ENCODE measurements at regions not wholly inside any gene's neighbourhood (a gene's known extent, or its start where the extent isn't known, plus 50 kb on each side); places are given as distances from the start of the nearest gene placed in this dataset.
A peak's percentile ranks its signal among the peaks of the same experiment; 100 is the strongest.

DNA sequence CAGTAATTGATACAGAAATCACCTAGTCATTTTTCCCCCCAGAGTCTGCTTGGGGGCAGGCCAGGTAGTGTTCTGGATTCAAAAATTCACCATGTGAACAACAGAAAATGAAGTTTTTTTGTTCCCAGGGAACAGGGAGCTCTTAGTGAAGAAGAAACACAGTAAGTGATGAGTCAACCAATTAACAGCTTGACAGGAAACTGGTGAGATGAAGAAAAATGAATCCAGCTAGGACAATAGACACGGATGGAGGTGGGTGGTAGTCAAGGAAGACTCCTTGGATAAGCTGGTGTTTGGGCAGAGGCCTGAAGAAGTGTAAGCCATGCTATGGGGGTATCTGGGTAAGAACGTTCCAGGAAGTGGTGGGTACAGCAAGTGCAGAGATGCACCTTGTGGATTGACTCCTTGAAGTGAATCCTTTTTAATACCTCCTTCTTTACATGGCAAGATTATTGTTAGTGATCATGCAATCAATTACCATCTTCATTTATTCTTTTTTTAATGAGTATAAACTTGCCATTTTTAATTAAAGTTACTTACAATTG lies 339.9 kb upstream of the RGMA start:
- peaks cover 0 to 12% (median 0%) of the 10 kb centered on the region in 4 donors for H3K4me1 ChIP-seq
- H3K4me3 ChIP-seq = no peak overlapping the region
- H3K27ac ChIP-seq = no peak overlapping the region
- TF ChIP-seq POLR2A (IDR thresholded peaks at IDR 0.05) (no peak), CTCF (IDR thresholded peaks at IDR 0.05) (no peak), EP300 (IDR thresholded peaks at IDR 0.05) (no peak)
- no peaks in the 10 kb centered on the region for H3K27me3 ChIP-seq
- H3K9me3 ChIP-seq = peaks cover 0 to 4% (median 0%) of the 10 kb centered on the region in 4 donors
- 69% methylated on average over 2 of the region's 2 CpGs for WGBS, 2 donors
- no peaks in the 10 kb centered on the region for H3K36me3 ChIP-seq
- no peak for DNase-seq (ENCODE audit: low spot score in 2 of 2)

- 32 to 38% methylated on average over 3 of the region's 3 CpGs for WGBS, 2 donors
- no peak overlapping the region for H3K27ac ChIP-seq
- no peak for TF ChIP-seq CTCF (IDR thresholded peaks at IDR 0.05)
- no peak for TF ChIP-seq POLR2A (IDR thresholded peaks at IDR 0.05)
- peak in 1 of 2 donors; percentile 11 for TF ChIP-seq EP300 (IDR thresholded peaks at IDR 0.05)
- H3K27me3 ChIP-seq = no peaks in the 10 kb centered on the region
- H3K9me3 ChIP-seq = peaks cover 0 to 4% (median 0%) of the 10 kb centered on the region in 4 donors
- DNase-seq (ENCODE audit: low spot score in 2 of 2) = no peak
- no peak overlapping the region for H3K4me3 ChIP-seq
- peaks cover 0 to 12% (median 0%) of the 10 kb centered on the region in 4 donors for H3K4me1 ChIP-seq
- H3K36me3 ChIP-seq = no peaks in the 10 kb centered on the region
These were observed 339.1 kb upstream of the RGMA start for GRCh38 chr15:93428150-93428549.

GRCh38 chr15:93424131-93424530 lies 335.1 kb upstream of the RGMA start:
- DNase-seq (ENCODE audit: low spot score in 2 of 2) = no peak
- H3K4me3 ChIP-seq = no peak overlapping the region
- H3K9me3 ChIP-seq = no peaks in the 10 kb centered on the region
- WGBS, 2 donors = 92% methylated on average over 8 to 9 of the region's 9 CpGs
- peaks cover 0 to 12% (median 0%) of the 10 kb centered on the region in 4 donors for H3K4me1 ChIP-seq
- no peak for TF ChIP-seq POLR2A (IDR thresholded peaks at IDR 0.05)
- TF ChIP-seq CTCF (IDR thresholded peaks at IDR 0.05) = no peak
- TF ChIP-seq EP300 (IDR thresholded peaks at IDR 0.05) = no peak
- H3K27ac ChIP-seq = no peak overlapping the region
- H3K27me3 ChIP-seq = no peaks in the 10 kb centered on the region
- no peaks in the 10 kb centered on the region for H3K36me3 ChIP-seq

DNA sequence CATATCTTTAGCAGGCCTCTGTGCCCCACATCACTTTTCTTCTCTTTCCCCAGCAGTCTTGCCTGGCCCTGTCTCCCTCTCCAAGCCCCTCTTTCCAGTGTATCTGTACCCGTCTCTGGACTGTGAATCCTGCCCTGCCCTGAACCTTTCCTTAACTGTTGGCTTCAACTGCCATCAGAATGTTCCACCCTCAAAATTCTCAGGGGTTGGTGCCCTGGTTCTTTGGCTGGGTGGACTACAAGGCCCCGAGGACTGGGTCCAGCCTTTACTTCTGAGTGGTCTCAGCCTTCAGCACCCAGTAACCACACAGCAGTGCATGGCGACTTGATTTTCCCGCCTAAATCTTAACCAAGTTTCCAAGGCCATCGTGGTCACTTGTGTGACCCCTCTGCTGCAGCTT lies 333.5 kb upstream of the RGMA start:
- H3K27ac ChIP-seq = no peak overlapping the region
- TF ChIP-seq CTCF (IDR thresholded peaks at IDR 0.05) = no peak
- TF ChIP-seq EP300 (IDR thresholded peaks at IDR 0.05) = no peak
- no peak for TF ChIP-seq POLR2A (IDR thresholded peaks at IDR 0.05)
- H3K27me3 ChIP-seq = no peaks in the 10 kb centered on the region
- H3K36me3 ChIP-seq = no peaks in the 10 kb centered on the region
- no peak overlapping the region for H3K4me3 ChIP-seq
- no peak for DNase-seq (ENCODE audit: low spot score in 2 of 2)
- no peaks in the 10 kb centered on the region for H3K9me3 ChIP-seq
- 94 to 100% methylated on average over 5 of the region's 5 CpGs for WGBS, 2 donors
- H3K4me1 ChIP-seq = peaks cover 0 to 11% (median 0%) of the 10 kb centered on the region in 4 donors

DNA sequence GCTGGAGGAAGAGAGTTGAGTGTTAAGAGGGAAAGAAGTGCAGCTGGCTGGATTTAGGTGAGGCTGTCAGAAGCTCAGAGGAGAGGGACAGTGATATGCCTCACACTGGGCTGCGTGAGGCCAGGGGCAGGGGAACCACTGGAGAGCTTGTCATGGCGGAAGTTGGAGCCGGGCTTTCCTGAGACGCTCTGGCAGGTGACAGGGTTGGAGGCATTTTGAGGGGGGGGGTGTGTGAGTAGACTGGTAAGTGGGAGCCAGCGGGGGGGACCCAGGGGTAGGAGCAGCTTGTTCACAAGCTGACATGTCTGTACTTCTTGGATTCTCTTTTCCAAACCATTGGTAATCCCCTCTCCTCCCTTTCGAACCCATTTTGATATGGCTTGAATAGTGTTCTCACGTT lies 331.5 kb upstream of the RGMA start:
- H3K9me3 ChIP-seq = no peaks in the 10 kb centered on the region
- no peak for DNase-seq (ENCODE audit: low spot score in 2 of 2)
- no peaks in the 10 kb centered on the region for H3K27me3 ChIP-seq
- no peak overlapping the region for H3K27ac ChIP-seq
- no peaks in the 10 kb centered on the region for H3K36me3 ChIP-seq
- WGBS, 2 donors = 82 to 83% methylated on average over 7 of the region's 7 CpGs
- no peak overlapping the region for H3K4me3 ChIP-seq
- peaks cover 0 to 11% (median 0%) of the 10 kb centered on the region in 4 donors for H3K4me1 ChIP-seq
- no peak for TF ChIP-seq POLR2A (IDR thresholded peaks at IDR 0.05)
- TF ChIP-seq EP300 (IDR thresholded peaks at IDR 0.05) = no peak
- TF ChIP-seq CTCF (IDR thresholded peaks at IDR 0.05) = no peak

All from tibial nerve (tissue), 4 donors.